HUES64 (cell line): ENCODE measurements at regions not wholly inside any gene's neighbourhood (a gene's known extent, or its start where the extent isn't known, plus 50 kb on each side); places are given as distances from the start of the nearest gene placed in this dataset.

Experiments
- H3K27ac ChIP-seq: 2 replicates; pipeline ENCODE4 v1.7.0; 2013; ENCODE audit warnings: low read depth, low read length, inconsistent platforms
- H3K27me3 ChIP-seq: 2 replicates; pipeline ENCODE4 v1.6.1; 2013; ENCODE audit warnings: mild to moderate bottlenecking, low read length; ENCODE audit not compliant: insufficient read depth
- H3K36me3 ChIP-seq: 2 replicates; pipeline ENCODE4 v1.6.1; 2013; ENCODE audit warnings: mild to moderate bottlenecking, low read length; ENCODE audit not compliant: insufficient read depth
- H3K4me1 ChIP-seq: 2 replicates; pipeline ENCODE4 v1.6.1; 2013; ENCODE audit warnings: mild to moderate bottlenecking, low read length, moderate library complexity; ENCODE audit not compliant: insufficient read depth
- H3K4me3 ChIP-seq: 2 replicates; pipeline ENCODE4 v1.5.1; 2013; ENCODE audit warnings: mild to moderate bottlenecking, low read length, moderate library complexity
- H3K9ac ChIP-seq: 2 replicates; pipeline ENCODE4 v1.6.1; 2013; ENCODE audit warnings: mild to moderate bottlenecking, low read depth, low read length
- H3K9me3 ChIP-seq: 2 replicates; pipeline ENCODE4 v1.6.1; 2013; ENCODE audit warnings: low read depth, low read length; ENCODE audit not compliant: insufficient read depth
- WGBS: fragments of 150-250, 120-280 bp; methylation state at CpG from one replicate; pipeline ENCODE4 v1.1.7; 2013; ENCODE audit warnings: missing lambda C conversion rate; 5-methylcytosine and 5-hydroxymethylcytosine counted together

DNA sequence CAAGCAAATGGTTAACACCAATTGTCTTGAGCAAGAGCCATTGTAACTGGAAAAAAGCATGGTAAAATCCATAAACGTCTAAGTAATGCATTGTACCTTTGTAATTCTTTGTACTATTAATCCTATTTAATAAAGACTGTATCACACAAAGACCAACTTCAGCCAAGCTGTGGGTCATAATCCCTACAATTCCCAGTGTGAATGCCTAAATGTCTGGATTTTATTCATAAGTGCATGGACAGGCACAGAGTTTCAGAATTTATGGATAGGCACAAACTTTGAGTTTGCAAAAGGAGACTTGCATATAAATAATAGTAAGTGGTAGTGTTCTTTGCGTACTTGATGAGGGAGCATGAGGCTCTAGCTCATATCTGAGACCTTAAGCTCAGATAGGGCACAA lies 1280.2 kb upstream of the WWC1 start:
- Histone ChIP-seq H3K4me1 (no peaks in the 10 kb centered on the region), H3K9ac (no peak overlapping the region), H3K27me3 (no peaks in the 10 kb centered on the region), H3K4me3 (no peak overlapping the region), H3K27ac (no peak overlapping the region), H3K9me3 (no peaks in the 10 kb centered on the region), H3K36me3 (no peaks in the 10 kb centered on the region)
- WGBS: 98% methylated on average over 2 of the region's 2 CpGs

DNA sequence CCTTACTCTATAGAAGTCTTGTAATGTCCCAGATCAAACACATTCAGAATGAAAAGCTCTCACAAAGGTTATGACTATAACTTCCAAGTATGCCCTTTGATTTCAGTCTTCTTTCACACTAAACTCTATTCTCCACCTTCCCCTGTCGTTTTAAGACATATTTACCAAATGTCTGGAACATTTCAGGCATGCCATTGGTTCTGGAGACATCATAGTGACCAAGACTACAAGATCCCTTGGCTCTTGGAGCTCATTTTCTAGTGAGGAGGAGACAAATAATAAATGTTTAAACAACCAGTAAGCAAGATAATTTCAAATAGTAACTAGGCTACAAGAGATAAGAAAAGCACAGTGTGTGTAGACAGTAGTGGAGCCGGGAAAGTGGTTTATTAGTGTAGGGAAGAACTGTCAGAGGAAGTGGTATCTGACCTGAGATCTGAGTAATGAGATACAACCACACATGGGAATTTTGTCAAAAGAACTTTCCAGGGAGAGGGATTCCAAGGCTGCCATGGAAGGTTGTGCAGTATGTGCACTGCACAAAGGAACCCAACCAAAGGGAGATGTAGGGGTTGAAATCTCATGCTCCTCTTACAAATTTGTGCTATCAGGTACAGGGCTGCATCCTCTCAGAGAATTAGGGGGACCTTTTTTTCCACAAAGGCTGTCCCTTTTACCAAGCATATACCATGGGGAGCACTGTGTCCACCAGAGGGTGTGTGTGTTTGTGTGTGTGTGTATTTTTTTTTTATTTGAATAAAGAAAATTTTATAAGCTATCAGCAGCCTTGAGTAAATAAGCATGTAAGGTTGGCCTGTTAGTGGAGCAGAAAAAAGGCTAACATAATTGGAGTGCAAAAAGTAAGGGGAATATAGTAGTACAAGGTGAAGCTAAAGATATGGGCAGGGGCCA lies 1279.1 kb upstream of the WWC1 start:
- Histone ChIP-seq H3K4me1 (no peaks in the 10 kb centered on the region), H3K27ac (no peak overlapping the region), H3K27me3 (no peaks in the 10 kb centered on the region), H3K36me3 (no peaks in the 10 kb centered on the region), H3K9ac (no peak overlapping the region), H3K9me3 (no peaks in the 10 kb centered on the region), H3K4me3 (no peak overlapping the region)
- WGBS: 67% methylated on average over 2 of the region's 2 CpGs

- Histone ChIP-seq H3K9me3 (no peaks in the 10 kb centered on the region), H3K4me1 (no peaks in the 10 kb centered on the region), H3K27ac (no peak overlapping the region), H3K4me3 (no peak overlapping the region), H3K9ac (no peak overlapping the region), H3K27me3 (no peaks in the 10 kb centered on the region), H3K36me3 (no peaks in the 10 kb centered on the region)
- 90% methylated on average over 4 of the region's 5 CpGs for WGBS
Measured at GRCh38 chr5:167014401-167015056, 1276.9 kb upstream of the WWC1 start.

GRCh38 chr5:167020418-167020817 lies 1271.0 kb upstream of the WWC1 start:
- Histone ChIP-seq H3K27ac (no peak overlapping the region), H3K36me3 (no peaks in the 10 kb centered on the region), H3K9me3 (no peaks in the 10 kb centered on the region), H3K9ac (no peak overlapping the region), H3K4me1 (no peaks in the 10 kb centered on the region), H3K4me3 (no peak overlapping the region), H3K27me3 (no peaks in the 10 kb centered on the region)
- 100% methylated on average over 1 of the region's 1 CpG for WGBS

DNA sequence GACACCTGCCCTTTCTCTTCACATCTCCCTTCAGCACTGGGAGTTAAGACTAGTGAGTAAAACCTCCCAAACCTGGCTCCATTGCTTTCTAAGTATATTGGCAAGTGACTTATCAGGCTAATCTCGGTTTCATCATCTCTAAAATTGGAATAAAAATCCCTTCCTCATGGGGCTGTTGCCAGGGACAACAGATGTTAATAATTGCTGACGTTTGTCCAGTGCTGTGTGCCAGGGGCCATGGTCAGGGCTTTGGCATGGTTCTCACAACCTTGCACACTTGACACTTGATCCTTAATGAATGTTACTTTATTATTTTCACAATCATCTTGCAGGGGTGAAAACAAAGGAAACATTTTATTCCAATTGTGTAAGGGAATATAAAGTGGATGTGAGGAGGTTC lies 1262.0 kb upstream of the WWC1 start:
- H3K36me3 ChIP-seq: no peaks in the 10 kb centered on the region
- H3K9ac ChIP-seq: no peak overlapping the region
- H3K27me3 ChIP-seq: no peaks in the 10 kb centered on the region
- H3K9me3 ChIP-seq: no peaks in the 10 kb centered on the region
- H3K27ac ChIP-seq: no peak overlapping the region
- 85% methylated on average over 2 of the region's 2 CpGs for WGBS
- no peak overlapping the region for H3K4me3 ChIP-seq
- no peaks in the 10 kb centered on the region; the same call in 1 of the 2 replicates for H3K4me1 ChIP-seq

- no peaks in the 10 kb centered on the region for H3K9me3 ChIP-seq
- no peaks in the 10 kb centered on the region for H3K36me3 ChIP-seq
- H3K9ac ChIP-seq: no peak overlapping the region
- no peaks in the 10 kb centered on the region; the same call in 1 of the 2 replicates for H3K4me1 ChIP-seq
- 80% methylated on average over 17 of the region's 17 CpGs for WGBS
- H3K27me3 ChIP-seq: no peaks in the 10 kb centered on the region
- no peak overlapping the region for H3K4me3 ChIP-seq
- no peak overlapping the region for H3K27ac ChIP-seq
Measured at GRCh38 chr5:167030500-167031120, 1260.8 kb upstream of the WWC1 start.

GRCh38 chr5:167036585-167036984 lies 1254.9 kb upstream of the WWC1 start:
- Histone ChIP-seq H3K27ac (no peak overlapping the region), H3K27me3 (no peaks in the 10 kb centered on the region), H3K4me1 (no peaks in the 10 kb centered on the region), H3K9ac (no peak overlapping the region), H3K4me3 (no peak overlapping the region), H3K36me3 (no peaks in the 10 kb centered on the region), H3K9me3 (no peaks in the 10 kb centered on the region)
- 85% methylated on average over 3 of the region's 4 CpGs for WGBS

DNA sequence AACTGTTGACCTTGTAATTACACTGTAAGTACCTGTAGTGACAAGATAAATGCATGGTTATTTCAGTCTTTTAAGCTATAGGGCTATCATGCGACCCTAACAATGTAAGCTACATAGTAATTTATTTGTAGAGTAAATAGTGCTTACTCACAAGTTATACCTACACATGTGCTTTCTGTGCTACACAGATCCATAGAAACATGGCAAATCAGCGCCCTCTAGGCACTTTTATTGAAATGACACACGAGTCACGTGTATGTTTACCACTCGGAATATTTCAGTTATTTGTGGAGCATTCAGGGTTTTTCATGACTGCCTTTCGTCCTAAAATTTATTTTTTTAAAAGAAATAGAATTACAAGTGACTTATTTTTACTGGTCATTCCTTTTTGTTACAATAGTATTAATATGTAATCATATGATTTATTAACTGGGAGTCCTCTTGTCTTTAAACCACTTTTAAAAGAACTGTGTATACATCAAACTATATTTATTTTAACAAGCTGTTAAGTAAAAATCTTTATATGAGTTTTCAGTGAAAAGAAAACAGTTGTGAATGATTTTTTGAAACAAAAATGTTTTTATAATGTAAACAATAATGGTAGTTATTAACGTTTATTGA lies 1242.3 kb upstream of the WWC1 start:
- no peak overlapping the region for H3K4me3 ChIP-seq
- no peaks in the 10 kb centered on the region for H3K27me3 ChIP-seq
- H3K4me1 ChIP-seq: 0 out of 2 replicates have a peak, but pooled peaks cover 3% of the 10 kb centered on the region
- H3K36me3 ChIP-seq: no peaks in the 10 kb centered on the region
- no peaks in the 10 kb centered on the region for H3K9me3 ChIP-seq
- 35% methylated on average over 4 of the region's 7 CpGs for WGBS
- H3K9ac ChIP-seq: no peak overlapping the region
- no peak overlapping the region for H3K27ac ChIP-seq

- H3K9ac ChIP-seq: no peak overlapping the region
- WGBS: 91% methylated on average over 10 of the region's 10 CpGs
Measured at GRCh38 chr5:167049771-167050567, 1241.5 kb upstream of the WWC1 start.

DNA sequence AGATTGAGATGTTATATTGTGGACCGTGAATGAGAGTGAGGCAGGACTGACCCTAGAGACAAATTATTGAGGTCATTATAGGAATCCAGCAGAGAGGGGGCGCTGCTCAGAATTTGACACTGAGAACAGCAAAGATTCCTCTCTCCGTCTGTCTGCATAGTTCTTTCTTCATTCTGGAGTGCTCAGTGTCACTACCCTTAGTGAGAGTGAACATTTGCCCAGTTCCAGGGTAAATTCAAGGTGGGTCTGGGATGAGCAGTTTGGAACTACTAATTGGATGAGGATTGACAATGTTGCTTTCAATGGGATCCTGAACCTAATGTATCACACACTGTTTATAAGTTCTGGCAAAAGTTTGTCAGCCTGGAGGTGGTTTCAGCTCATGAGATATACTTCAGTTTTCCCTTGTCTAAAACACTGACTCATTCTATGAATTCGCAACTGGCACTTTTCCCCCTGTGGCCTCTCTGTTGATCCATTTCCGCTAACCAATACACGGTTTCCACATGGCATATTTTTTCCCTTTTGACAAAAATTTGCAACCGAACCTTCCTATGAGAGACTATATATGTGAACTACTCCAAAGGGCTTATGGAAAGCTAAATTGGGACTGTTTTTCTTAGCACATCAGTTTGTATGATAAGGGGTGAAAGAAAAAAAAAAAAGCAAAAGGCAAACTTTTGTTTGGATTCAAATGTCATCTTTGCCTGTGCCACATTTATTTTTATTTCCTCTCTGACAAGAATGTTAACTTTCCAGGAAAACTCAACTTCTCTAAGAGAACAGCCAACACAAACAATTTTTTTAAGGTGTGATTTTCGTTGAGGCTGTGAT lies 1240.7 kb upstream of the WWC1 start:
- 74% methylated on average over 8 of the region's 8 CpGs for WGBS
- Histone ChIP-seq H3K9me3 (no peaks in the 10 kb centered on the region), H3K27ac (no peak overlapping the region), H3K27me3 (no peaks in the 10 kb centered on the region), H3K4me1 (0 out of 2 replicates have a peak, but pooled peaks cover 3% of the 10 kb centered on the region), H3K9ac (no peak overlapping the region), H3K36me3 (no peaks in the 10 kb centered on the region), H3K4me3 (no peak overlapping the region)

More at GRCh38 chr5:167049771-167050567, 1241.5 kb upstream of the WWC1 start:
- H3K27ac ChIP-seq: no peak overlapping the region
- no peak overlapping the region for H3K4me3 ChIP-seq
- H3K9me3 ChIP-seq: no peaks in the 10 kb centered on the region
- 0 out of 2 replicates have a peak, but pooled peaks cover 3% of the 10 kb centered on the region for H3K4me1 ChIP-seq
- no peaks in the 10 kb centered on the region for H3K27me3 ChIP-seq
- no peaks in the 10 kb centered on the region for H3K36me3 ChIP-seq
